ENCODE measurements at regions not wholly inside any gene's neighbourhood (a gene's known extent, or its start where the extent isn't known, plus 50 kb on each side); places are given as distances from the start of the nearest gene placed in this dataset.

GRCh38 chr4:158996669-158997074, 106.2 kb upstream of the RAPGEF2 start:
- TF ChIP-seq CTCF (IDR thresholded peaks at IDR 0.05), result no peak
- Histone ChIP-seq H3K4me3 (no peak overlapping the region), H3K27ac (no peak overlapping the region)
- no peak for DNase-seq (ENCODE audit: low spot score)

- Histone ChIP-seq H3K27ac (no peak overlapping the region), H3K4me3 (no peak overlapping the region)
- no peak for DNase-seq (ENCODE audit: low spot score)
- no peak for TF ChIP-seq CTCF (IDR thresholded peaks at IDR 0.05)
Measured at GRCh38 chr4:158997660-158998349, 105.1 kb upstream of the RAPGEF2 start.

- Histone ChIP-seq H3K27ac (no peak overlapping the region), H3K4me3 (no peak overlapping the region)
- TF ChIP-seq CTCF (IDR thresholded peaks at IDR 0.05), result no peak
- no peak for DNase-seq (ENCODE audit: low spot score)
Measured at GRCh38 chr4:158998624-158999023, 104.3 kb upstream of the RAPGEF2 start.

GRCh38 chr4:158999166-158999682, 103.7 kb upstream of the RAPGEF2 start:
- no peak for TF ChIP-seq CTCF (IDR thresholded peaks at IDR 0.05)
- Histone ChIP-seq H3K4me3 (no peak overlapping the region), H3K27ac (no peak overlapping the region)
- no peak for DNase-seq (ENCODE audit: low spot score)

- Histone ChIP-seq H3K4me3 (no peak overlapping the region), H3K27ac (no peak overlapping the region)
- no peak for TF ChIP-seq CTCF (IDR thresholded peaks at IDR 0.05)
- DNase-seq (ENCODE audit: low spot score), result no peak
Measured at GRCh38 chr4:158999849-159000248, 103.0 kb upstream of the RAPGEF2 start.

- no peak overlapping the region for H3K4me3 ChIP-seq
- no peak overlapping the region for H3K27ac ChIP-seq
- TF ChIP-seq CTCF (IDR thresholded peaks at IDR 0.05), result no peak
- no peak for DNase-seq (ENCODE audit: low spot score)
Measured at GRCh38 chr4:159002950-159003349, 99.9 kb upstream of the RAPGEF2 start.

Measured in coronary artery (tissue), 2 donors.